Glomerular endothelial cell (primary cell): ENCODE measurements at regions not wholly inside any gene's neighbourhood (a gene's known extent, or its start where the extent isn't known, plus 50 kb on each side); places are given as distances from the start of the nearest gene placed in this dataset.

ENCODE experiments used
- DNase-seq: peaks from one replicate; pipeline ENCODE4 v3.0.0-alpha.2; 2011; ENCODE audit warnings: low read depth, low spot score; ENCODE audit errors: extremely low read depth

- no peak for DNase-seq
Observed at GRCh38 chr3:177992993-177993970, 543.0 kb upstream of the KCNMB2 start.

- DNase-seq: no peak
Observed at GRCh38 chr3:177994976-177995375, 541.3 kb upstream of the KCNMB2 start.

- DNase-seq: no peak
Observed at GRCh38 chr3:177995381-177996085, 540.7 kb upstream of the KCNMB2 start.

GRCh38 chr3:178001670-178002101, 534.5 kb upstream of the KCNMB2 start:
- no peak for DNase-seq

- DNase-seq: no peak
Observed at GRCh38 chr3:178002113-178002512, 534.1 kb upstream of the KCNMB2 start.

- no peak for DNase-seq
Observed at GRCh38 chr3:178003756-178004155, 532.5 kb upstream of the KCNMB2 start.

GRCh38 chr3:178005961-178006360, 530.3 kb upstream of the KCNMB2 start:
- no peak for DNase-seq

- no peak for DNase-seq
Observed at GRCh38 chr3:178010306-178010705, 525.9 kb upstream of the KCNMB2 start.

- no peak for DNase-seq
Observed at GRCh38 chr3:178019645-178020044, 516.6 kb upstream of the KCNMB2 start.

GRCh38 chr3:178022599-178022998, 513.6 kb upstream of the KCNMB2 start:
- no peak for DNase-seq

GRCh38 chr3:178028933-178029332, 507.3 kb upstream of the KCNMB2 start:
- no peak for DNase-seq

GRCh38 chr3:178036451-178037144, 499.6 kb upstream of the KCNMB2 start:
- DNase-seq: no peak

GRCh38 chr3:178041931-178042330, 494.3 kb upstream of the KCNMB2 start:
- DNase-seq: no peak

- DNase-seq: no peak
Observed at GRCh38 chr3:178042376-178042775, 493.9 kb upstream of the KCNMB2 start.

- no peak for DNase-seq
Observed at GRCh38 chr3:178043084-178043483, 493.2 kb upstream of the KCNMB2 start.

- no peak for DNase-seq
Observed at GRCh38 chr3:178044320-178044719, 491.9 kb upstream of the KCNMB2 start.

- no peak for DNase-seq
Observed at GRCh38 chr3:178047496-178047895, 488.7 kb upstream of the KCNMB2 start.

GRCh38 chr3:178048768-178049167, 487.5 kb upstream of the KCNMB2 start:
- no peak for DNase-seq

GRCh38 chr3:178054471-178054870, 481.8 kb upstream of the KCNMB2 start:
- DNase-seq: no peak

- DNase-seq: no peak
Observed at GRCh38 chr3:178055939-178056338, 480.3 kb upstream of the KCNMB2 start.

- DNase-seq: no peak
Observed at GRCh38 chr3:178056868-178057267, 479.4 kb upstream of the KCNMB2 start.
